MCF 10A (cell line): ENCODE measurements at regions not wholly inside any gene's neighbourhood (a gene's known extent, or its start where the extent isn't known, plus 50 kb on each side); places are given as distances from the start of the nearest gene placed in this dataset.

Experiments
- BruUV-seq: library from RNA; stranded (reverse); fragments of 400-500 nt; replicated peaks from 2 replicates; lab custom pipeline; 2021; lab: Mats Ljungman, UMichigan
- CTCF ChIA-PET: fragments of 300-600 bp; sonication (Branson Sonifier 250); formaldehyde crosslinking; extraction: SDS; loops from one replicate; lab custom pipeline; 2021; ENCODE audit warnings: antibody characterized with exemption, inconsistent platforms; lab: Yijun Ruan, JAX
- POLR2A ChIA-PET: fragments of 300-600, 350-650 bp; sonication (Branson Sonifier 250); formaldehyde crosslinking; extraction: SDS; loops from one replicate; lab custom pipeline; 2020; ENCODE audit warnings: antibody characterized with exemption, inconsistent platforms; lab: Yijun Ruan, JAX
- DNase-seq: peaks from one replicate; pipeline ENCODE4 v3.0.0-alpha.2; 2018; ENCODE audit not compliant: unreplicated experiment
- H3K27ac Mint-ChIP-seq: one replicate; pipeline ENCODE4 v1.8.0; 2022; ENCODE audit warnings: mild to moderate bottlenecking, low read depth, mixed read lengths; ENCODE audit not compliant: unreplicated experiment
- H3K27me3 Mint-ChIP-seq: one replicate; pipeline ENCODE4 v1.8.0; 2022; ENCODE audit warnings: mixed read lengths; ENCODE audit not compliant: insufficient read depth, unreplicated experiment
- H3K36me3 Mint-ChIP-seq: one replicate; pipeline ENCODE4 v1.8.0; 2022; ENCODE audit warnings: mild to moderate bottlenecking, moderate library complexity, mixed read lengths; ENCODE audit not compliant: insufficient read depth, unreplicated experiment
- H3K4me1 Mint-ChIP-seq: one replicate; pipeline ENCODE4 v1.8.0; 2022; ENCODE audit warnings: mixed read lengths; ENCODE audit not compliant: insufficient read depth, unreplicated experiment
- H3K4me3 Mint-ChIP-seq: one replicate; pipeline ENCODE4 v1.8.0; 2022; ENCODE audit warnings: mild to moderate bottlenecking, moderate library complexity, mixed read lengths; ENCODE audit not compliant: unreplicated experiment
- H3K9me3 Mint-ChIP-seq: one replicate; pipeline ENCODE4 v1.8.0; 2022; ENCODE audit warnings: mixed read lengths; ENCODE audit not compliant: unreplicated experiment
- intact Hi-C: fragments of 100-400 bp; cut with micrococcal nuclease; formaldehyde crosslinking; loops from 2 replicates; pipeline ENCODE4 v1.14.1; 2022
- TF ChIP-seq, protein P1 (sequence below): fragments of 200-600 bp; IDR thresholded peaks from one replicate; pipeline ENCODE4 v1.8.0; 2022; ENCODE audit warnings: antibody characterized with exemption, mild to moderate bottlenecking; ENCODE audit not compliant: unreplicated experiment

DNA sequence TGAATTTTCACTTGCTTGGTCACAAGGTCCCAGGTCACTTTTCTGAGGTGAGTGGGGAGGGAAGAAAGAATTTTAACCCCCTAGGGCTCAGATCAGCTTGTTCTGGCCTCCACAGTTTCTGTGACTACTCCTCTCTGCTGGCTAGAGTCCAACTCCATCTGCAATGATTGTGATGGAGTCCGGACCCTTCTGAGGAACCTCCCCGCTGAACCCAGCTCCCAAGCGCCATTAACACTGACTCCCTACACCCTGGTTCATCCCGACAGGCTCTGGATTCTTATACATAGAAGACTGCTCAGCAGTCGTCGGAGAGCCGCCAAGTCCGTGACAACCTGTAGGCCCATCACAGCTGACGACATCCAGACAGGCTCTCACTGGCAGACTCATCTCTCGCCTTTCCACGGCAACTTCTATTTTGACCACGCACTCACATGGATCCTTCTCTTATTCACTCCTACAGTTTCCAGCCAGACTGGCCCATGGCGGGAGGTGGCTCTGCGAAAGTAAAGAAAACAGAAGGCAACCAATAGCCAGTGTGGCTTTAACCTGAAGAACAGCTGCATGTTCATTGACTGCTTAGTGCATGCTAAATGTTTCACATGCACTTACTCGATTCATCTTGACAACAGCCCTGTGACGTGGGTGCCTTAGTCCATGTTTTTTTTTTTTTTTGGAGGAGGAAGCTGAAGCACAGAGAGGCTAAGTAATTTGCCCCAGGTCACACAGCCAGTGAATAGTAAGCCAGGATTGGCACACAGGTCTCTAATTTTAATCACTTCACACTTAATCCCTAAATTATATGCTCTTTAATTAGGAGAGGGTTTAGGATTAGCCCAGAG, 68.0 kb upstream of the PRDM11 start:
- Mint-ChIP-seq H3K27ac (no peak overlapping the region), H3K27me3 (no peaks in the 10 kb centered on the region), H3K9me3 (no peaks in the 10 kb centered on the region), H3K36me3 (no peaks in the 10 kb centered on the region), H3K4me1 (peaks cover 5% of the 10 kb centered on the region), H3K4me3 (no peak overlapping the region)
- TF ChIP-seq, protein P1, sequence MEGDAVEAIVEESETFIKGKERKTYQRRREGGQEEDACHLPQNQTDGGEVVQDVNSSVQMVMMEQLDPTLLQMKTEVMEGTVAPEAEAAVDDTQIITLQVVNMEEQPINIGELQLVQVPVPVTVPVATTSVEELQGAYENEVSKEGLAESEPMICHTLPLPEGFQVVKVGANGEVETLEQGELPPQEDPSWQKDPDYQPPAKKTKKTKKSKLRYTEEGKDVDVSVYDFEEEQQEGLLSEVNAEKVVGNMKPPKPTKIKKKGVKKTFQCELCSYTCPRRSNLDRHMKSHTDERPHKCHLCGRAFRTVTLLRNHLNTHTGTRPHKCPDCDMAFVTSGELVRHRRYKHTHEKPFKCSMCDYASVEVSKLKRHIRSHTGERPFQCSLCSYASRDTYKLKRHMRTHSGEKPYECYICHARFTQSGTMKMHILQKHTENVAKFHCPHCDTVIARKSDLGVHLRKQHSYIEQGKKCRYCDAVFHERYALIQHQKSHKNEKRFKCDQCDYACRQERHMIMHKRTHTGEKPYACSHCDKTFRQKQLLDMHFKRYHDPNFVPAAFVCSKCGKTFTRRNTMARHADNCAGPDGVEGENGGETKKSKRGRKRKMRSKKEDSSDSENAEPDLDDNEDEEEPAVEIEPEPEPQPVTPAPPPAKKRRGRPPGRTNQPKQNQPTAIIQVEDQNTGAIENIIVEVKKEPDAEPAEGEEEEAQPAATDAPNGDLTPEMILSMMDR: no peak
- intact Hi-C loops: no loop called here
- POLR2A ChIA-PET: no interaction called here
- no peak for DNase-seq
- CTCF ChIA-PET: interaction anchor here (0.5 to 1.5 kb wide), 4 partner anchors 25 to 588 kb away, joined by 3 to 4 read pairs (median 3); no protein-coding TSS in a partner anchor
- BruUV-seq: no TSS peak

DNA sequence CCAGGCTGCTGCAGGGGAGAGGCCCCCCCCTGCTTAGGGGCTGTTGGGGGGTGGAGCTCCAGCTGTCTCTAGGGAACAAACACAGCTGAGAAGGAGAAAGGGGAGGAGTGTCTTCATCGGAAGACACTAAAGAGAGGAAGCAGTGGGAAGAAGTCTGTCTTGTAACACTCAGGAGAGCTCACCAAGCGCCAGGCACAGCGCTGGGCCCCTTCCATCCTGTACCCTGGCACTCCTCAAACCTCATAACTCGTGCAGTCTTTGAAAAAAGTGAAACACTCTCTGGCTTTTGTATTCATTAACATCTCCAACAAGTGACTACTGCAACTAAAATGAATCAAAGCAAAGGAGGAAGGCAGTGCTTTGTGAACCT, 67.4 kb upstream of the PRDM11 start:
- no TSS peak for BruUV-seq
- ChIA-PET POLR2A (no interaction called here), CTCF (interaction anchor here (0.5 kb wide), 1 partner anchor 588 kb away, joined by 3 read pairs; no protein-coding TSS in a partner anchor)
- intact Hi-C loops: no loop called here
- TF ChIP-seq, protein P1: no peak
- Mint-ChIP-seq H3K9me3 (no peaks in the 10 kb centered on the region), H3K36me3 (no peaks in the 10 kb centered on the region), H3K4me3 (no peak overlapping the region), H3K4me1 (peaks cover 11% of the 10 kb centered on the region), H3K27ac (no peak overlapping the region), H3K27me3 (no peaks in the 10 kb centered on the region)
- DNase-seq: no peak

DNA sequence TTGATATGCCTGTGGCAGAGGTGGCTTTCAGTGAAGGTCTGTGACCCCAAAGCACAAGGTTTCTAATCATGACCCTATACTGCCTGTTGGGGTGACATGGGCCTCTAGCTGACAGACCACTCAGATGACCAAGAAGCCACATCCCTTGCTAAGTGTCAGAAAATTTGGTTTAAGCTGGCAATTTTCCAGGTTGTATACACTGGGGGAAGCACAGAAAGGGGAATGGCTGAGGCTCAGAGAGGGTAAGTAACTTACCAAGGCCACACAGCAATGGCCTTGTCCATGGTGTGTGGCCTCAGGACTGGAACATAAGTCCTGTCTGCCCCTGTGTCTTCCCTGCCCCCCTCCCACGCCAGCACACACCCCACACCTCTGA, 66.9 kb upstream of the PRDM11 start:
- BruUV-seq: no TSS peak
- DNase-seq: no peak
- CTCF ChIA-PET: interaction anchor here (0.6 to 1.8 kb wide), 2 partner anchors 10 kb away, joined by 5 to 6 read pairs; no protein-coding TSS in a partner anchor
- Mint-ChIP-seq H3K27ac (no peak overlapping the region), H3K36me3 (no peaks in the 10 kb centered on the region), H3K4me3 (no peak overlapping the region), H3K4me1 (peaks cover 12% of the 10 kb centered on the region), H3K9me3 (no peaks in the 10 kb centered on the region), H3K27me3 (no peaks in the 10 kb centered on the region)
- POLR2A ChIA-PET: interaction anchor here (1.0 kb wide), 1 partner anchor 10 kb away, joined by 3 read pairs; no protein-coding TSS in a partner anchor
- TF ChIP-seq, protein P1: no peak
- intact Hi-C loops: no loop called here

DNA sequence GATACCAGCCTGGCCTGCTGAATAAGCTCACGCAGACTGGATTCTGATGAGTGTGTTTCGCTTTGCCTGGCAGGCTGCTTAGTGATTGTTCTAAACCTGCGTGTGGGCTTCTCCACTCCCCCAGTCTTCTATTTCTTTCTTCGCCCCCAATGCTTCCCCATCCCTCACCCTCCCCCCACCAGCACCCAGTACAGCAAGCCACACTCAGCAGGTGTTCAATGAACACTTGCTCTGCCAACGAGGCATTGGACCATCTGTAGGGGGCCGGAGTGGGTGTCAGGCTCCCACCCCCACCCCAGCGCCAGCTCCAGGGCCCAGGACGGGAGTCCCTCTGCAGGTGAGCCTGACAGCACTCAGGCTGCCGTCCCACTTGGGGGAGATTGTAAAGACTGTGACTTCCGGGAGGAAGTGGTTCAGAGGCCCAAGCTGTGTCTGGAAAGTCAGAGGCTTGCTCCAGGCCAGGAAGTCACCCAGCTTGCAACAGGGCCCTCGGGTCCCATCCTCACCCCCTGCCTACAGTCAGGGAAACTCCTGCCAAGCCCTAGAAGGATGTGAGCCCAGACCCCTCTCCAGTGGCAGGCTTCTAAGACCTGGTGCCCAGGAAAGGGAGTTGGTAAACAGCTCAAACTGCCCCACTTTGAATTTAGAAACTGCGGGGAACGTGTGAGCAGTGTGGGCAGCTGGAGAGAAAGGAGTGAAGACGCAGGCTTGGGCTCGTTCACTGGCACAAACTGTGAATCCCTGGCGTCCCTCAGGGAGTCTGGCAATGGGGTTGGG, 66.3 kb upstream of the PRDM11 start:
- H3K27ac Mint-ChIP-seq: no peak overlapping the region
- intact Hi-C loops: no loop called here
- TF ChIP-seq, protein P1: no peak
- ChIA-PET CTCF (interaction anchor here (0.6 to 1.8 kb wide), 4 partner anchors 10 to 24 kb away, joined by 3 to 6 read pairs (median 4); no protein-coding TSS in a partner anchor), POLR2A (interaction anchor here (1.0 to 1.2 kb wide), 2 partner anchors 9 to 52 kb away, joined by 3 read pairs; no protein-coding TSS in a partner anchor)
- H3K36me3 Mint-ChIP-seq: no peaks in the 10 kb centered on the region
- H3K4me1 Mint-ChIP-seq: peaks cover 12% of the 10 kb centered on the region
- BruUV-seq: no TSS peak
- no peak overlapping the region for H3K4me3 Mint-ChIP-seq
- no peaks in the 10 kb centered on the region for H3K9me3 Mint-ChIP-seq
- H3K27me3 Mint-ChIP-seq: no peaks in the 10 kb centered on the region
- no peak for DNase-seq
